GM23248 (cell line): ENCODE measurements at regions not wholly inside any gene's neighbourhood (a gene's known extent, or its start where the extent isn't known, plus 50 kb on each side); places are given as distances from the start of the nearest gene placed in this dataset.

Experiments
- EZH2 ChIP-seq: fragments of 200-600 bp; sonication (generic); IDR thresholded peaks from 2 replicates; pipeline ENCODE4 v1.6.1; 2018; ENCODE audit warnings: antibody characterized with exemption, mild to moderate bottlenecking; ENCODE audit not compliant: insufficient read depth, poor library complexity, severe bottlenecking
- EZH2phosphoT487 ChIP-seq: fragments of 200-600 bp; sonication (generic); IDR thresholded peaks from 2 replicates; pipeline ENCODE4 v1.6.1; 2018; ENCODE audit warnings: antibody characterized with exemption, moderate library complexity, mild to moderate bottlenecking, low read depth; ENCODE audit not compliant: insufficient read depth

DNA sequence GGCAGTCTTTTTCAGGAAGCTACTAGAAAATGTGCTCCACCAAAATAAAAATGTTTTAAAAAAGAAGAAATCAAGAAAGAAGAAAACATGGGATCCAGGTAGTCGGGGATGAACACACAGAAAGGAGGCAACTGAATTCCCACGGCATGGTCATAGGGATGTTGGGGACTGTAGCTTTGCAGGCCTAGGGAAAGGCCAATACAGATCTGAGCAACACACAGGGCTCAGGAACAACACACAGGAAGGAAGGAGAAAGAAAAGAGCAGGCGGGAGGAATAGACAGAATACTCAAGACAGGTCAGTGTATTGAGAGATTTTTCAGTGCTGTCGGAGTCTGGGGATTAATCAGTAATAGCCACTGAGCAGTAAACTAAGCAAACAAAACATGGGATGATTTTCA, 142.7 kb upstream of the SYT6 start:
- TF ChIP-seq EZH2 (no peak), EZH2phosphoT487 (no peak)
